ENCODE measurements at regions not wholly inside any gene's neighbourhood (a gene's known extent, or its start where the extent isn't known, plus 50 kb on each side); places are given as distances from the start of the nearest gene placed in this dataset.

GRCh38 chr4:123545667-123546572, 149.3 kb downstream of the SPRY1 start:
- no peak overlapping the region for H3K4me3 ChIP-seq (ENCODE audit: control insufficient read depth in 2 of 3, extremely low read depth in 1 of 3, insufficient read depth in 2 of 3, low read depth in 1 of 3, low read length in 3 of 3)
- peak overlapping the region; percentile 94 for H2AFZ ChIP-seq (ENCODE audit: control insufficient read depth, low read length)
- no peaks in the 10 kb centered on the region for H3K79me2 ChIP-seq (ENCODE audit: control insufficient read depth, insufficient read depth, low read length)
- peak overlapping the region; percentile 90 for H3K4me2 ChIP-seq (ENCODE audit: control insufficient read depth, extremely low read depth, insufficient read depth, low read depth, low read length)
- dilution Hi-C loops (cut with MboI; ENCODE audit: extremely low pct_ligation_motif_present, low sequenced_read_pairs) = no loop called here
- H3K4me1 ChIP-seq (ENCODE audit: control insufficient read depth, extremely low read depth, insufficient read depth, low read length) = peaks cover 31% of the 10 kb centered on the region
- H3K9me3 ChIP-seq (ENCODE audit: control insufficient read depth, low read depth, low read length) = no peaks in the 10 kb centered on the region
- TF ChIP-seq EZH2 (IDR thresholded peaks at IDR 0.05; ENCODE audit: low read length) = no peak
- no peak for TF ChIP-seq CTCF (optimal IDR thresholded peaks at IDR 0.05 in 1 of 3, IDR thresholded peaks at IDR 0.05 in 1 of 3, conservative IDR thresholded peaks at IDR 0.05 in 1 of 3; ENCODE audit: extremely low read depth in 1 of 3, insufficient read depth in 2 of 3, low read length in 3 of 3)
- H3K27me3 ChIP-seq (ENCODE audit: control insufficient read depth, extremely low read depth, insufficient read depth, low read length) = no peaks in the 10 kb centered on the region
- no peak for DNase-seq (ENCODE audit: low read depth, low spot score)
- FAIRE-seq = peak; percentile 61
- no peak overlapping the region for H3K9ac ChIP-seq (ENCODE audit: control insufficient read depth, extremely low read depth, insufficient read depth, low read length)
- no peaks in the 10 kb centered on the region for H4K20me1 ChIP-seq (ENCODE audit: control insufficient read depth, extremely low read depth, insufficient read depth, low read length)
- no peak overlapping the region for H3K27ac ChIP-seq (ENCODE audit: control insufficient read depth, insufficient read depth, low read length)
- H3K36me3 ChIP-seq (ENCODE audit: control insufficient read depth in 2 of 2, extremely low read depth in 1 of 2, insufficient read depth in 2 of 2, low read length in 2 of 2) = no peaks in the 10 kb centered on the region
- no peaks in the 10 kb centered on the region for H3K9me1 ChIP-seq (ENCODE audit: control insufficient read depth, extremely low read depth, insufficient read depth, low read length)

- TF ChIP-seq EZH2 (IDR thresholded peaks at IDR 0.05; ENCODE audit: low read length) (no peak), CTCF (optimal IDR thresholded peaks at IDR 0.05 in 1 of 3, IDR thresholded peaks at IDR 0.05 in 1 of 3, conservative IDR thresholded peaks at IDR 0.05 in 1 of 3; ENCODE audit: extremely low read depth in 1 of 3, insufficient read depth in 2 of 3, low read length in 3 of 3) (no peak)
Observed at GRCh38 chr4:123546573-123547060, 150.0 kb downstream of the SPRY1 start.

More at GRCh38 chr4:123546573-123547060, 150.0 kb downstream of the SPRY1 start:
- H3K4me2 ChIP-seq (ENCODE audit: control insufficient read depth, extremely low read depth, insufficient read depth, low read depth, low read length) = peak overlapping the region; percentile 90
- no peaks in the 10 kb centered on the region for H4K20me1 ChIP-seq (ENCODE audit: control insufficient read depth, extremely low read depth, insufficient read depth, low read length)
- H3K79me2 ChIP-seq (ENCODE audit: control insufficient read depth, insufficient read depth, low read length) = no peaks in the 10 kb centered on the region
- peaks cover 31% of the 10 kb centered on the region for H3K4me1 ChIP-seq (ENCODE audit: control insufficient read depth, extremely low read depth, insufficient read depth, low read length)
- H3K27ac ChIP-seq (ENCODE audit: control insufficient read depth, insufficient read depth, low read length) = no peak overlapping the region
- no peak overlapping the region for H3K9ac ChIP-seq (ENCODE audit: control insufficient read depth, extremely low read depth, insufficient read depth, low read length)
- no peaks in the 10 kb centered on the region for H3K27me3 ChIP-seq (ENCODE audit: control insufficient read depth, extremely low read depth, insufficient read depth, low read length)
- H3K9me1 ChIP-seq (ENCODE audit: control insufficient read depth, extremely low read depth, insufficient read depth, low read length) = no peaks in the 10 kb centered on the region
- no peaks in the 10 kb centered on the region for H3K9me3 ChIP-seq (ENCODE audit: control insufficient read depth, low read depth, low read length)
- FAIRE-seq = peak; percentile 78
- peak overlapping the region in 1 of 3 experiments; percentile 44 for H3K4me3 ChIP-seq (ENCODE audit: control insufficient read depth in 2 of 3, extremely low read depth in 1 of 3, insufficient read depth in 2 of 3, low read depth in 1 of 3, low read length in 3 of 3)
- peak overlapping the region; percentile 94 for H2AFZ ChIP-seq (ENCODE audit: control insufficient read depth, low read length)
- H3K36me3 ChIP-seq (ENCODE audit: control insufficient read depth in 2 of 2, extremely low read depth in 1 of 2, insufficient read depth in 2 of 2, low read length in 2 of 2) = no peaks in the 10 kb centered on the region
- DNase-seq (ENCODE audit: low read depth, low spot score) = no peak
- dilution Hi-C loops (cut with MboI; ENCODE audit: extremely low pct_ligation_motif_present, low sequenced_read_pairs) = no loop called here
